ENCODE measurements at regions not wholly inside any gene's neighbourhood (a gene's known extent, or its start where the extent isn't known, plus 50 kb on each side); places are given as distances from the start of the nearest gene placed in this dataset.

GRCh38 chr12:45658020-45658419 is 71.5 kb upstream of the ARID2 start:
- ChIA-PET CTCF (no interaction called here), POLR2A (no interaction called here)
- no peaks in the 10 kb centered on the region for H3K79me2 ChIP-seq (ENCODE audit: control insufficient read depth, insufficient read depth, low read length)
- no peak for FAIRE-seq
- no peak overlapping the region for H3K4me2 ChIP-seq (ENCODE audit: insufficient read depth, low read length)
- no peak for DNase-seq (ENCODE audit: low read depth, low spot score)
- no peak for TF ChIP-seq FOS (IDR thresholded peaks at IDR 0.05; ENCODE audit: borderline replicate concordance, insufficient read depth, low read length)
- TF ChIP-seq EZH2 (IDR thresholded peaks at IDR 0.05; ENCODE audit: borderline replicate concordance, low read depth, low read length, severe bottlenecking) = no peak
- no peak for TF ChIP-seq CTCF (IDR thresholded peaks at IDR 0.05; ENCODE audit: extremely low read depth in 1 of 2, insufficient read depth in 1 of 2, low read depth in 1 of 2, low read length in 2 of 2)
- no peak for TF ChIP-seq POLR2A (IDR thresholded peaks at IDR 0.05; ENCODE audit: low read depth, low read length)
- no peak for TF ChIP-seq POLR2AphosphoS5 (IDR thresholded peaks at IDR 0.05; ENCODE audit: insufficient read depth, low read depth, low read length)
- no peak for TF ChIP-seq GATA2 (IDR thresholded peaks at IDR 0.05; ENCODE audit: insufficient read depth, insufficient read length, low read depth, low read length)
- no peak for TF ChIP-seq JUN (IDR thresholded peaks at IDR 0.05; ENCODE audit: borderline replicate concordance, insufficient read depth, insufficient read length, low read depth)
- TF ChIP-seq MAX (IDR thresholded peaks at IDR 0.05; ENCODE audit: insufficient read depth, insufficient read length) = no peak
- TF ChIP-seq MYC (IDR thresholded peaks at IDR 0.05; ENCODE audit: low read depth, low read length) = no peak
- H2AFZ ChIP-seq (ENCODE audit: low read depth, low read length) = no peak overlapping the region
- no peak overlapping the region for H3K9ac ChIP-seq (replicated peaks; ENCODE audit: extremely low read depth, insufficient read depth, low read length)
- dilution Hi-C loops (cut with MboI; ENCODE audit: extremely low pct_ligation_motif_present, low sequenced_read_pairs) (no loop called here), intact Hi-C loops (cut with micrococcal nuclease) (no loop called here)
- no peaks in the 10 kb centered on the region for H3K9me3 ChIP-seq (replicated peaks; ENCODE audit: control insufficient read depth, insufficient read depth, low read length)
- BruUV-seq (replicated peaks) = no TSS peak
- peaks cover 0 to 3% of the 10 kb centered on the region in 2 experiments for H3K27me3 ChIP-seq (ENCODE audit: control insufficient read depth in 2 of 2, insufficient read depth in 2 of 2, low read length in 2 of 2)
- H3K36me3 ChIP-seq (ENCODE audit: control insufficient read depth in 2 of 2, extremely low read depth in 1 of 2, insufficient read depth in 2 of 2, low read length in 2 of 2) = no peaks in the 10 kb centered on the region
- no peak overlapping the region for H3K27ac ChIP-seq (ENCODE audit: insufficient read depth, low read depth, low read length)
- no peaks in the 10 kb centered on the region for H3K4me1 ChIP-seq (ENCODE audit: control insufficient read depth, extremely low read depth, insufficient read depth, low read length)
- H4K20me1 ChIP-seq (replicated peaks; ENCODE audit: control insufficient read depth, extremely low read depth, insufficient read depth, low read length) = no peaks in the 10 kb centered on the region
- no peaks in the 10 kb centered on the region for H3K9me1 ChIP-seq (replicated peaks; ENCODE audit: control insufficient read depth, extremely low read depth, insufficient read depth, low read length)
- no peak overlapping the region for H3K4me3 ChIP-seq (replicated peaks in 1 of 3; ENCODE audit: insufficient read depth in 1 of 3, low read depth in 1 of 3, low read length in 3 of 3)

All from endothelial cell of umbilical vein (primary cell).